GM23338 (cell line): ENCODE measurements at regions not wholly inside any gene's neighbourhood (a gene's known extent, or its start where the extent isn't known, plus 50 kb on each side); places are given as distances from the start of the nearest gene placed in this dataset.

Source experiments
- ATAC-seq: fragments of 200-7000 bp; cut with Tn5 transposase; 3 replicates; pipeline ENCODE4 v1.9.1; 2020
- DNase-seq: peaks from one replicate; pipeline ENCODE4 v3.0.0-alpha.2; 2015; ENCODE audit warnings: low spot score
- H2AFZ ChIP-seq: fragments of 200-600 bp; sonication (generic); 2 replicates; pipeline ENCODE4 v1.8.0; 2016; ENCODE audit warnings: antibody characterized with exemption, mild to moderate bottlenecking, moderate library complexity
- H3F3A ChIP-seq: fragments of 200-600 bp; sonication (generic); replicated peaks from 2 replicates; pipeline ENCODE4 v1.8.0; 2017; ENCODE audit warnings: antibody characterized with exemption, mixed run types, low read depth
- H3K27ac ChIP-seq: fragments of 200-600 bp; sonication (generic); 2 replicates; pipeline ENCODE4 v1.6.1; 2016; ENCODE audit warnings: low read depth
- H3K27me3 ChIP-seq: fragments of 200-600 bp; sonication (generic); 2 replicates; pipeline ENCODE4 v1.8.0; 2016; ENCODE audit warnings: mild to moderate bottlenecking, mixed run types, moderate library complexity; ENCODE audit not compliant: insufficient read depth
- H3K36me3 ChIP-seq: fragments of 200-600 bp; sonication (generic); 2 replicates; pipeline ENCODE4 v1.8.0; 2016; ENCODE audit warnings: mild to moderate bottlenecking; ENCODE audit not compliant: insufficient read depth
- H3K4me1 ChIP-seq: fragments of 200-600 bp; sonication (generic); 2 replicates; pipeline ENCODE4 v1.8.0; 2016; ENCODE audit warnings: mild to moderate bottlenecking, moderate library complexity; ENCODE audit not compliant: insufficient read depth
- H3K4me2 ChIP-seq: fragments of 200-600 bp; sonication (generic); 2 replicates; pipeline ENCODE4 v1.7.1; 2017; ENCODE audit warnings: mixed run types
- H3K4me3 ChIP-seq: fragments of 200-600 bp; sonication (generic); 2 replicates; pipeline ENCODE4 v1.6.1; 2016; ENCODE audit warnings: mixed run types
- H3K79me2 ChIP-seq: fragments of 200-600 bp; sonication (generic); replicated peaks from 2 replicates; pipeline ENCODE4 v1.8.0; 2017; ENCODE audit warnings: mild to moderate bottlenecking; ENCODE audit not compliant: insufficient read depth
- H3K9me2 ChIP-seq: fragments of 200-600 bp; sonication (generic); 2 replicates; pipeline ENCODE4 v1.8.0; 2017; ENCODE audit not compliant: insufficient read depth
- H4K20me1 ChIP-seq: fragments of 200-600 bp; sonication (generic); replicated peaks from 2 replicates; pipeline ENCODE4 v1.8.0; 2017; ENCODE audit warnings: mild to moderate bottlenecking; ENCODE audit not compliant: insufficient read depth
- H3K27ac Mint-ChIP-seq: 2 replicates; pipeline ENCODE4 v1.8.0; 2020; ENCODE audit warnings: inconsistent platforms, mild to moderate bottlenecking, moderate library complexity, mixed read lengths
- H3K27me3 Mint-ChIP-seq: 3 replicates; pipeline ENCODE4 v1.8.0; 2022; ENCODE audit warnings: low read depth, mild to moderate bottlenecking, moderate library complexity, mixed read lengths, inconsistent platforms; ENCODE audit not compliant: insufficient read depth, poor library complexity
- H3K36me3 Mint-ChIP-seq: 3 replicates; pipeline ENCODE4 v1.8.0; 2021; ENCODE audit warnings: low read depth, mild to moderate bottlenecking, inconsistent platforms, moderate library complexity, mixed read lengths
- H3K4me1 Mint-ChIP-seq: 3 replicates; pipeline ENCODE4 v1.8.0; 2020; ENCODE audit warnings: mild to moderate bottlenecking, inconsistent platforms, mixed read lengths
- H3K4me3 Mint-ChIP-seq: 3 replicates; pipeline ENCODE4 v1.8.0; 2021; ENCODE audit warnings: moderate library complexity, mild to moderate bottlenecking, inconsistent platforms, mixed read lengths
- H3K9me3 Mint-ChIP-seq: 3 replicates; pipeline ENCODE4 v1.8.0; 2020; ENCODE audit warnings: moderate library complexity, mild to moderate bottlenecking, inconsistent platforms, mixed read lengths
- CTCF ChIP-seq, 2 experiments: fragments of 200-600 bp in 1 of 2; sonication (generic) in 1 of 2; conservative IDR thresholded peaks; 2 replicates each; pipeline versions ENCODE4 v1.5.1 to v1.6.1; 2016 to 2017; ENCODE audit warnings: antibody characterized with exemption in 2 of 2, low read depth in 2 of 2, mild to moderate bottlenecking in 2 of 2, moderate library complexity in 1 of 2
- ETS1 ChIP-seq: IDR thresholded peaks from 2 replicates; pipeline ENCODE4 v1.6.1; 2016; ENCODE audit warnings: antibody characterized with exemption
- POLR2AphosphoS5 ChIP-seq: IDR thresholded peaks from 2 replicates; pipeline ENCODE4 v1.6.1; 2016; ENCODE audit warnings: antibody characterized with exemption, low read depth
- REST ChIP-seq: IDR thresholded peaks from one replicate; pipeline ENCODE4 v1.6.1; 2018; ENCODE audit warnings: antibody characterized with exemption; ENCODE audit not compliant: unreplicated experiment
- ZNF462 ChIP-seq: fragments of 250-450 bp; sonication (Bioruptor Pico); IDR thresholded peaks from 2 replicates; pipeline ENCODE4 v1.5.0; 2020; ENCODE audit warnings: mild to moderate bottlenecking, moderate library complexity

GRCh38 chr11:70014291-70014690, 63.8 kb upstream of the ANO1 start (continued):
- TF ChIP-seq ZNF462 (no peak), CTCF (conservative IDR thresholded peaks at IDR 0.05; ENCODE audit: low read depth in 2 of 2) (no peak), POLR2AphosphoS5 (no peak), ETS1 (no peak)

GRCh38 chr11:70016666-70017367, 61.3 kb upstream of the ANO1 start:
- no peaks in the 10 kb centered on the region for H3K36me3 ChIP-seq
- Mint-ChIP-seq H3K9me3 (no peaks in the 10 kb centered on the region), H3K36me3 (no peaks in the 10 kb centered on the region), H3K4me1 (no peaks in the 10 kb centered on the region), H3K27me3 (peaks cover 2% of the 10 kb centered on the region), H3K4me3 (no peak overlapping the region), H3K27ac (no peak overlapping the region)
- no peaks in the 10 kb centered on the region for H3F3A ChIP-seq
- no peaks in the 10 kb centered on the region for H3K4me1 ChIP-seq
- no peaks in the 10 kb centered on the region for H4K20me1 ChIP-seq
- no peak overlapping the region for H3K4me3 ChIP-seq
- no peak overlapping the region for H3K27ac ChIP-seq
- H3K4me2 ChIP-seq: no peak overlapping the region
- DNase-seq (no peak), ATAC-seq (no peak)
- peaks cover 6% of the 10 kb centered on the region for H3K9me2 ChIP-seq
- H2AFZ ChIP-seq: no peak overlapping the region
- H3K79me2 ChIP-seq: no peaks in the 10 kb centered on the region
- H3K27me3 ChIP-seq: no peaks in the 10 kb centered on the region
- TF ChIP-seq REST (no peak), ETS1 (no peak)
